ENCODE measurements at regions not wholly inside any gene's neighbourhood (a gene's known extent, or its start where the extent isn't known, plus 50 kb on each side); places are given as distances from the start of the nearest gene placed in this dataset.
"Not testable (repeated sequence)": the region's sequence is repeated elsewhere in the genome, so short reads cannot be mapped to it uniquely, and the experiment has no call there.

GRCh38 chr7:68082961-68083657, 1086.5 kb downstream of the TYW1 start:
- DNase-seq (ENCODE audit: low spot score): not testable (repeated sequence)

- no peak for DNase-seq (ENCODE audit: low spot score)
Measured at GRCh38 chr7:68087401-68087800, 1090.8 kb downstream of the TYW1 start.

- DNase-seq (ENCODE audit: low spot score): no peak
Measured at GRCh38 chr7:68088879-68089278, 1092.2 kb downstream of the TYW1 start.

- not testable (repeated sequence) for DNase-seq (ENCODE audit: low spot score)
Measured at GRCh38 chr7:68090256-68090655, 1093.6 kb downstream of the TYW1 start.

- no peak for DNase-seq (ENCODE audit: low spot score)
Measured at GRCh38 chr7:68103319-68103718, 1106.7 kb downstream of the TYW1 start.

- DNase-seq (ENCODE audit: low spot score): no peak
Measured at GRCh38 chr7:68107261-68107660, 1110.6 kb downstream of the TYW1 start.

- peak; percentile 2 for DNase-seq (ENCODE audit: low spot score)
Measured at GRCh38 chr7:68107968-68108367, 1111.3 kb downstream of the TYW1 start.

- no peak for DNase-seq (ENCODE audit: low spot score)
Measured at GRCh38 chr7:68109299-68109698, 1112.7 kb downstream of the TYW1 start.

GRCh38 chr7:68119411-68119810, 1122.8 kb downstream of the TYW1 start:
- no peak for DNase-seq (ENCODE audit: low spot score)

GRCh38 chr7:68121056-68121455, 1124.4 kb downstream of the TYW1 start:
- no peak for DNase-seq (ENCODE audit: low spot score)

- DNase-seq (ENCODE audit: low spot score): no peak
Measured at GRCh38 chr7:68121655-68122054, 1125.0 kb downstream of the TYW1 start.

GRCh38 chr7:68122801-68123200, 1126.2 kb downstream of the TYW1 start:
- DNase-seq (ENCODE audit: low spot score): no peak

GRCh38 chr7:68125168-68125567, 1128.5 kb downstream of the TYW1 start:
- DNase-seq (ENCODE audit: low spot score): no peak

- DNase-seq (ENCODE audit: low spot score): no peak
Measured at GRCh38 chr7:68133045-68133444, 1136.4 kb downstream of the TYW1 start.

- no peak for DNase-seq (ENCODE audit: low spot score)
Measured at GRCh38 chr7:68143345-68143744, 1146.7 kb downstream of the TYW1 start.

- DNase-seq (ENCODE audit: low spot score): no peak
Measured at GRCh38 chr7:68146983-68147382, 1150.3 kb downstream of the TYW1 start.

GRCh38 chr7:68147614-68148238, 1151.1 kb downstream of the TYW1 start:
- no peak for DNase-seq (ENCODE audit: low spot score)

- DNase-seq (ENCODE audit: low spot score): no peak
Measured at GRCh38 chr7:68148440-68148839, 1151.8 kb downstream of the TYW1 start.

- DNase-seq (ENCODE audit: low spot score): no peak
Measured at GRCh38 chr7:68152205-68152604, 1155.6 kb downstream of the TYW1 start.

- peak; percentile 56 for DNase-seq (ENCODE audit: low spot score)
Measured at GRCh38 chr7:68155676-68156075, 1159.0 kb downstream of the TYW1 start.

- no peak for DNase-seq (ENCODE audit: low spot score)
Measured at GRCh38 chr7:68158686-68159295, 1162.2 kb downstream of the TYW1 start.

- DNase-seq (ENCODE audit: low spot score): no peak
Measured at GRCh38 chr7:68162712-68163111, 1166.1 kb downstream of the TYW1 start.

- no peak for DNase-seq (ENCODE audit: low spot score)
Measured at GRCh38 chr7:68166525-68166924, 1169.9 kb downstream of the TYW1 start.

Data from kidney tubule cell (primary cell).